Naive thymus-derived CD4-positive, alpha-beta T cell (primary cell): ENCODE measurements at regions not wholly inside any gene's neighbourhood (a gene's known extent, or its start where the extent isn't known, plus 50 kb on each side); places are given as distances from the start of the nearest gene placed in this dataset.

ENCODE experiments used
- ATAC-seq: fragments of 150-1000 bp; cut with Tn5 transposase; 2 replicates; pipeline ENCODE4 v1.10.0; 2021; ENCODE audit warnings: mild to moderate bottlenecking, moderate library complexity
- CTCF ChIA-PET: fragments of 350-600 bp; sonication (Branson Sonifier 250); formaldehyde crosslinking; loops from one replicate; lab custom pipeline; 2021; ENCODE audit warnings: antibody characterized with exemption; lab: Charles Lee
- POLR2A ChIA-PET: fragments of 350-600 bp; sonication (Branson Sonifier 250); formaldehyde crosslinking; loops from one replicate; lab custom pipeline; 2021; ENCODE audit warnings: antibody characterized with exemption, inconsistent platforms; lab: Charles Lee
- DNase-seq, 9 donors: peaks; one replicate each; pipeline versions ENCODE4 v3.0.0 to v3.0.0-alpha.2; 2020 to 2022; ENCODE audit warnings: mixed read lengths in 1 of 9
- H3K27ac ChIP-seq: one replicate; pipeline ENCODE4 v1.7.0; 2013; ENCODE audit warnings: mild to moderate bottlenecking, low read depth, low read length, moderate library complexity
- H3K27me3 ChIP-seq, 2 donors: one replicate each; pipeline ENCODE4 v1.7.0; 2013; ENCODE audit warnings: low read length in 2 of 2, mild to moderate bottlenecking in 2 of 2, moderate library complexity in 2 of 2; ENCODE audit not compliant: control insufficient read depth in 2 of 2, insufficient read depth in 2 of 2
- H3K36me3 ChIP-seq, 3 experiments: 1 replicate in 2 of 3; 2 replicates in 1 of 3; pipeline ENCODE4 v1.7.0; 2013; ENCODE audit warnings: low read length in 3 of 3, mild to moderate bottlenecking in 3 of 3, moderate library complexity in 1 of 3; ENCODE audit not compliant: insufficient read depth in 3 of 3, control insufficient read depth in 2 of 3
- H3K4me1 ChIP-seq, 2 donors: one replicate each; pipeline ENCODE4 v1.7.0; 2013; ENCODE audit warnings: low read length in 2 of 2, mild to moderate bottlenecking in 2 of 2, moderate library complexity in 1 of 2; ENCODE audit not compliant: control insufficient read depth in 2 of 2, insufficient read depth in 2 of 2
- H3K4me3 ChIP-seq: 2 replicates; pipeline ENCODE4 v1.7.0; 2013; ENCODE audit warnings: mild to moderate bottlenecking, low read length
- H3K9me3 ChIP-seq, 3 experiments: 1 replicate in 2 of 3; 2 replicates in 1 of 3; pipeline ENCODE4 v1.7.0; 2013; ENCODE audit warnings: low read length in 3 of 3; ENCODE audit not compliant: control insufficient read depth in 2 of 3
- H3K27ac Mint-ChIP-seq, 9 donors: one replicate each; pipeline ENCODE4 v1.8.0; 2020 to 2022; ENCODE audit warnings: mixed read lengths in 9 of 9, mild to moderate bottlenecking in 8 of 9, moderate library complexity in 5 of 9, inconsistent platforms in 2 of 9
- H3K27me3 Mint-ChIP-seq, 5 donors: one replicate each; pipeline ENCODE4 v1.8.0; 2021 to 2022; ENCODE audit warnings: mixed read lengths in 5 of 5, mild to moderate bottlenecking in 1 of 5
- H3K36me3 Mint-ChIP-seq, 5 donors: one replicate each; pipeline ENCODE4 v1.8.0; 2020 to 2022; ENCODE audit warnings: mixed read lengths in 5 of 5, mild to moderate bottlenecking in 3 of 5, inconsistent platforms in 1 of 5
- H3K4me1 Mint-ChIP-seq, 7 donors: one replicate each; pipeline ENCODE4 v1.8.0; 2020 to 2022; ENCODE audit warnings: mixed read lengths in 7 of 7, mild to moderate bottlenecking in 3 of 7, inconsistent platforms in 1 of 7
- H3K4me3 Mint-ChIP-seq, 10 donors: one replicate each; pipeline ENCODE4 v1.8.0; 2020 to 2022; ENCODE audit warnings: mild to moderate bottlenecking in 10 of 10, mixed read lengths in 10 of 10, moderate library complexity in 6 of 10, inconsistent platforms in 2 of 10
- H3K9me3 Mint-ChIP-seq, 11 donors: one replicate each; pipeline ENCODE4 v1.8.0; 2020 to 2022; ENCODE audit warnings: mixed read lengths in 11 of 11, mild to moderate bottlenecking in 4 of 11, inconsistent platforms in 1 of 11, moderate library complexity in 1 of 11
- intact Hi-C, 2 donors: fragments of 100-400 bp; cut with micrococcal nuclease; formaldehyde crosslinking; loops; one replicate each; pipeline ENCODE4 v1.15.1; 2023

DNA sequence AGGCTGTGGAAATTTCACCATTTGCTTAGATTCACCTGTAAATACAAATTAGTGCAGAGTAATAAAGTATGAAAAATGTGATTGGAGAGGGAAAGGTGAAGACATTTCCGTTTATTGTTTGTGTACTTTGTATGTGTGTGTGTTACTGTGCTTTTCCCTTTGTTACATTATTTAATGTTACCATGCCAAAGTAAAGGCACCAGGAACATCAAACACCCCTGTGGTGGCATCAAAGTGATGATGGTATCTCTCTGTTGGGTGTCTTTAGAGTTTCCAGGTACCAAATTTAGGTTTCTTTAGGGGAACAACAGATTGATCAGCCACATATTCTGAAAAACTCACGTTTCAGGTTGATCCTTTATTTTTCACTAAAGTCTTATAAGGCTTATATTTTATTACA is 189.0 kb upstream of the FBXO33 start:
- H3K4me1 ChIP-seq, result peaks cover 0 to 4% of the 10 kb centered on the region in 2 donors
- ATAC-seq, result peak; percentile 59
- H3K9me3 Mint-ChIP-seq, result peaks cover 7 to 77% (median 31%) of the 10 kb centered on the region in 11 donors
- intact Hi-C loops, result no loop called here
- H3K4me3 Mint-ChIP-seq, result no peak overlapping the region
- H3K9me3 ChIP-seq, result peaks cover 0 to 15% (median 0%) of the 10 kb centered on the region in 3 experiments
- no peaks in the 10 kb centered on the region for H3K27me3 Mint-ChIP-seq
- ChIA-PET CTCF (interaction anchor here (0.6 kb wide), 1 partner anchor 1875 kb away, joined by 4 read pairs; no protein-coding TSS in a partner anchor), POLR2A (no interaction called here)
- H3K36me3 ChIP-seq, result no peaks in the 10 kb centered on the region
- no peak overlapping the region for H3K4me3 ChIP-seq
- peaks cover 0 to 23% (median 15%) of the 10 kb centered on the region in 7 donors for H3K4me1 Mint-ChIP-seq
- H3K27me3 ChIP-seq, result no peaks in the 10 kb centered on the region
- peak overlapping the region in 2 of 9 donors; percentile 18 to 63 for H3K27ac Mint-ChIP-seq
- peak in 3 of 9 donors; percentile 7 to 32 (median 13) for DNase-seq
- H3K36me3 Mint-ChIP-seq, result peaks cover 0 to 16% (median 3%) of the 10 kb centered on the region in 5 donors
- H3K27ac ChIP-seq, result no peak overlapping the region

DNA sequence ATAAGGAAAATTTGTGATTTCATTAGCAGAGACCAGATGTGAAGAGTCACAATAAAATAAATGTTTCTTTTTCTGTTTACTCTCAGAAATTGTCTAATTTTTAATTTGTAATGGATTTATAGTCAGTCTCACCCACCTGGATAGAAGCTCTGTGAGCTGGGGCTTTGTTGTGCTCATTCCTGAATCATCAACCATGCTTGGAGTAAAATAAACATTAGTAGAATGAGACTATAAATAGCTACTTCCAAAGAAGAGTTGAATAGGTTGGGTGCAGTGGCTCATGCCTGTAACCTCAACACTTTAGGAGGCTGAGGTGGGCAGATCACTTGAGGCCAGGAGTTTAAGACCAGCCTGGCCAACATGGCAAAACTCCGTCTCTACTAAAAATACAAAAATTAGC is 185.3 kb upstream of the FBXO33 start:
- peaks cover 8 to 56% (median 15%) of the 10 kb centered on the region in 11 donors for H3K9me3 Mint-ChIP-seq
- intact Hi-C loops, result no loop called here
- H3K4me3 ChIP-seq, result no peak overlapping the region
- ChIA-PET CTCF (no interaction called here), POLR2A (no interaction called here)
- H3K27me3 ChIP-seq, result no peaks in the 10 kb centered on the region
- no peak overlapping the region for H3K27ac ChIP-seq
- no peaks in the 10 kb centered on the region for H3K27me3 Mint-ChIP-seq
- no peak overlapping the region for H3K27ac Mint-ChIP-seq
- peaks cover 0 to 11% of the 10 kb centered on the region in 2 donors for H3K4me1 ChIP-seq
- no peak for DNase-seq
- ATAC-seq, result no peak
- H3K9me3 ChIP-seq, result peaks cover 0 to 13% (median 0%) of the 10 kb centered on the region in 3 experiments
- H3K4me3 Mint-ChIP-seq, result no peak overlapping the region
- H3K36me3 ChIP-seq, result no peaks in the 10 kb centered on the region
- peaks cover 0 to 17% (median 3%) of the 10 kb centered on the region in 5 donors for H3K36me3 Mint-ChIP-seq
- H3K4me1 Mint-ChIP-seq, result peaks cover 0 to 41% (median 30%) of the 10 kb centered on the region in 7 donors

DNA sequence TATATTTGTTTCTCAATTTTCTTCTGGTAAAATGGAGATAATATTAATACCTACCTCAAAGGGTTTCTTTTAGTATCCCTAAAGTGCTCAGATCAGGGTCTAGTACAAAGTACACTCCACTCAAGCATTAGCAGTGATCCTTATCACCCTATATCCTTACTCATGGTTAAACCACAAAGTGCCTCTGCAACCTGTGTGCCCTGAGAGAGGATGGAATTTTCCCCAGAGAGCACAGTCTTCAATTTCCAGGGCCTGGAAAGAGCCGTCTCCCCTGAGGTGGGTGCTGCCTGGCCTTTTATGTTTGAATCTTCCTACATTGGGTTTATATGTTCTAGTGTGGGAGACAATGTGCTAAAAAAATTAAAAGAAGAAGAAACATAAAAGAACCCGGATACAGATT is 183.1 kb upstream of the FBXO33 start:
- ChIA-PET CTCF (no interaction called here), POLR2A (interaction anchor here (0.8 kb wide), 1 partner anchor 9 kb away, joined by 3 read pairs; no protein-coding TSS in a partner anchor)
- no peak for DNase-seq
- peaks cover 0 to 28% (median 23%) of the 10 kb centered on the region in 7 donors for H3K4me1 Mint-ChIP-seq
- Histone ChIP-seq H3K36me3 (no peaks in the 10 kb centered on the region), H3K4me3 (no peak overlapping the region), H3K27ac (no peak overlapping the region), H3K9me3 (peaks cover 0 to 5% (median 0%) of the 10 kb centered on the region in 3 experiments), H3K4me1 (peaks cover 0 to 7% of the 10 kb centered on the region in 2 donors), H3K27me3 (no peaks in the 10 kb centered on the region)
- no peaks in the 10 kb centered on the region for H3K27me3 Mint-ChIP-seq
- peaks cover 0 to 15% (median 0%) of the 10 kb centered on the region in 5 donors for H3K36me3 Mint-ChIP-seq
- H3K9me3 Mint-ChIP-seq, result peaks cover 4 to 47% (median 16%) of the 10 kb centered on the region in 11 donors
- ATAC-seq, result no peak
- intact Hi-C loops, result no loop called here
- H3K27ac Mint-ChIP-seq, result no peak overlapping the region
- H3K4me3 Mint-ChIP-seq, result no peak overlapping the region

DNA sequence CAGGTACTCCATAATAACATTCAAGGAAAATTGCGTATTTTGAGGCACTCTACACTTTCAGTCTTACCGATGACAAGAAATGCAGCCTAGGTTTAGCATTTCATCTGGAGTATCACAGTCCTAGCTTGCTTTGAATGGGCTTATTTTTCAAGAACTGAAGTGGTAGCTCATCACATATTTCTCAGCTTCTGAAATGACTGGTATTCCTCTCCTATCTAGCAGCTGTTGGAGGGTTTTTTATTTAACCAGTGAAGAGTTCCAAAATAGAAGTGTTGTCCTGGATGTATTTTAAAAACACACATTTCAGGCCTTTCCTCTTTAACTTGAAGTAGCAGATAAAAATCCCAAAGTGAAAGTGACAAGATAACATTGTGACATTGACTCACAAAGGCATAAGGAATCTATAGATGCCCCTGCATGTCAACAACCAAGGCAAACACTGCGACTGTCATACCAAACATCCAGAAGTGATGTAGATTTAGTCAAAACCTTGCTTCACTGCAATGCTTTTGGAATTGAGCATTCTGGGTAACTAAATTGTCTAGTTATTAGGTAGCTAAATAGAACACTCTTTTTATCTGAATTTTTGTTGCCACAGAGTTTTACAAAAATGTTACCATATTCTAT is 182.2 kb upstream of the FBXO33 start:
- peaks cover 0 to 15% (median 0%) of the 10 kb centered on the region in 5 donors for H3K36me3 Mint-ChIP-seq
- H3K27me3 ChIP-seq, result no peaks in the 10 kb centered on the region
- no peak overlapping the region for H3K4me3 ChIP-seq
- no peaks in the 10 kb centered on the region for H3K36me3 ChIP-seq
- H3K9me3 Mint-ChIP-seq, result peaks cover 4 to 47% (median 18%) of the 10 kb centered on the region in 11 donors
- H3K4me1 ChIP-seq, result peaks cover 0 to 7% of the 10 kb centered on the region in 2 donors
- peaks cover 0 to 1% (median 0%) of the 10 kb centered on the region in 3 experiments for H3K9me3 ChIP-seq
- CTCF ChIA-PET, result no interaction called here
- H3K27me3 Mint-ChIP-seq, result no peaks in the 10 kb centered on the region
- intact Hi-C loops, result no loop called here
- no peak overlapping the region for H3K27ac ChIP-seq
- POLR2A ChIA-PET, result interaction anchor here (0.8 kb wide), 1 partner anchor 8 kb away, joined by 3 read pairs; no protein-coding TSS in a partner anchor
- ATAC-seq (no peak), DNase-seq (no peak)
- H3K4me3 Mint-ChIP-seq, result peak overlapping the region in 4 of 10 donors; percentile 8 to 21 (median 16)
- H3K27ac Mint-ChIP-seq, result no peak overlapping the region
- peaks cover 0 to 31% (median 23%) of the 10 kb centered on the region in 7 donors for H3K4me1 Mint-ChIP-seq

DNA sequence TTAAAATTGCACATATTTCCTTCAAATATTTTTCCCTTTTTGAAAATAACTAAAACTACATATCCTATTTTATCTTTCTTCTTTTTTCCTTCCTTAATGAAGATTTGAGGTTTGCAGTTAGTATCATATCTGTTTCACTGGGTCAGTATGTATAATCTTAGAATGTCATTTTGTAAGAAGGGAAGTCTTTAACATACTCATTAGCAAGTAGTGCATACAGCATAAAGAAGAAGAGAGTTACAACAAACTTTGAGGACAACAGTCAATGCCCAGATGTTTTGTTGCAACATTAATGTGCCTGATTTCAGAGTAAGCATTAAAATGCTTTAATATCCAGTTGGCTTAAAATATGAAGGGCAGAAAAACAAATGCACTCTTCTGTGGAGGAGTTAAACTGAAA is 176.9 kb upstream of the FBXO33 start:
- CTCF ChIA-PET, result no interaction called here
- peaks cover 0 to 12% (median 0%) of the 10 kb centered on the region in 5 donors for H3K36me3 Mint-ChIP-seq
- peaks cover 5 to 56% (median 24%) of the 10 kb centered on the region in 11 donors for H3K9me3 Mint-ChIP-seq
- no peaks in the 10 kb centered on the region for H3K27me3 ChIP-seq
- H3K27me3 Mint-ChIP-seq, result no peaks in the 10 kb centered on the region
- no peak overlapping the region for H3K4me3 ChIP-seq
- ATAC-seq (no peak), DNase-seq (no peak)
- no peak overlapping the region for H3K27ac ChIP-seq
- peaks cover 0 to 63% (median 56%) of the 10 kb centered on the region in 7 donors for H3K4me1 Mint-ChIP-seq
- H3K4me1 ChIP-seq, result peaks cover 4 to 18% of the 10 kb centered on the region in 2 donors
- no peak overlapping the region for H3K27ac Mint-ChIP-seq
- peak overlapping the region in 1 of 10 donors; percentile 15 for H3K4me3 Mint-ChIP-seq
- intact Hi-C loops, result loop anchor here in 1 of 2 donors (5.0 kb wide), 1 partner anchor 33 kb away; no protein-coding TSS in a partner anchor
- no peaks in the 10 kb centered on the region for H3K9me3 ChIP-seq
- POLR2A ChIA-PET, result no interaction called here
- no peaks in the 10 kb centered on the region for H3K36me3 ChIP-seq

- no peak for DNase-seq
- no peaks in the 10 kb centered on the region for H3K27me3 ChIP-seq
- ATAC-seq, result no peak
- H3K9me3 ChIP-seq, result no peaks in the 10 kb centered on the region
- H3K9me3 Mint-ChIP-seq, result peaks cover 7 to 62% (median 24%) of the 10 kb centered on the region in 11 donors
- peaks cover 4 to 18% of the 10 kb centered on the region in 2 donors for H3K4me1 ChIP-seq
- H3K4me1 Mint-ChIP-seq, result peaks cover 0 to 71% (median 64%) of the 10 kb centered on the region in 7 donors
- no peaks in the 10 kb centered on the region for H3K36me3 ChIP-seq
- ChIA-PET CTCF (no interaction called here), POLR2A (no interaction called here)
- no peaks in the 10 kb centered on the region for H3K27me3 Mint-ChIP-seq
- peak overlapping the region in 3 of 9 donors; percentile 42 to 80 (median 43) for H3K27ac Mint-ChIP-seq
- no peak overlapping the region for H3K27ac ChIP-seq
- H3K4me3 Mint-ChIP-seq, result peak overlapping the region in 4 of 10 donors; percentile 9 to 53 (median 29)
- no peak overlapping the region for H3K4me3 ChIP-seq
- intact Hi-C loops, result loop anchor here in 1 of 2 donors (5.0 kb wide), 1 partner anchor 34 kb away; no protein-coding TSS in a partner anchor
- peaks cover 0 to 12% (median 0%) of the 10 kb centered on the region in 5 donors for H3K36me3 Mint-ChIP-seq
These were observed 175.7 kb upstream of the FBXO33 start for GRCh38 chr14:39607978-39608377.
